Transverse colon (tissue), 3 donors: ENCODE measurements at regions not wholly inside any gene's neighbourhood (a gene's known extent, or its start where the extent isn't known, plus 50 kb on each side); places are given as distances from the start of the nearest gene placed in this dataset.

Experiments
- POLR2A ChIP-seq: fragments of 450-650 bp; IDR thresholded peaks from one replicate; pipeline ENCODE4 v1.6.1; 2016; ENCODE audit warnings: antibody characterized with exemption, mild to moderate bottlenecking, moderate library complexity
- POLR2AphosphoS5 ChIP-seq, 3 donors: sonication (generic); formaldehyde crosslinking; IDR thresholded peaks; one replicate each; pipeline ENCODE4 v1.6.1; 2016; ENCODE audit warnings: antibody characterized with exemption in 3 of 3

GRCh38 chr6:77094821-77095220, 368.5 kb downstream of the HTR1B start:
- TF ChIP-seq POLR2A (no peak), POLR2AphosphoS5 (IDR thresholded peaks at IDR 0.05) (no peak)
